Activated T-cell treated with anti-CD3 and anti-CD28 coated beads for 1 hour (primary cell): ENCODE measurements at regions not wholly inside any gene's neighbourhood (a gene's known extent, or its start where the extent isn't known, plus 50 kb on each side); places are given as distances from the start of the nearest gene placed in this dataset.
"Not testable (repeated sequence)": the region's sequence is repeated elsewhere in the genome, so short reads cannot be mapped to it uniquely, and the experiment has no call there.

ENCODE experiments used
- DNase-seq: peaks from one replicate; pipeline ENCODE4 v3.0.0-alpha.2; 2020; ENCODE audit warnings: low read depth

- DNase-seq: no peak
These were observed 82.1 kb upstream of the PPP2R2D start for GRCh38 chr10:131818510-131819234.

- no peak for DNase-seq
These were observed 81.4 kb upstream of the PPP2R2D start for GRCh38 chr10:131819241-131820072.

- no peak for DNase-seq
These were observed 80.2 kb upstream of the PPP2R2D start for GRCh38 chr10:131820626-131821025.

GRCh38 chr10:131821378-131822012, 79.3 kb upstream of the PPP2R2D start:
- no peak for DNase-seq

GRCh38 chr10:131822013-131822691, 78.7 kb upstream of the PPP2R2D start:
- no peak for DNase-seq

GRCh38 chr10:131822692-131823245, 78.0 kb upstream of the PPP2R2D start:
- no peak for DNase-seq

GRCh38 chr10:131823601-131824099, 77.2 kb upstream of the PPP2R2D start:
- not testable (repeated sequence) for DNase-seq

GRCh38 chr10:131824371-131825149, 76.2 kb upstream of the PPP2R2D start:
- DNase-seq: no peak

GRCh38 chr10:131825150-131825848, 75.5 kb upstream of the PPP2R2D start:
- DNase-seq: no peak

GRCh38 chr10:131825960-131826650, 74.7 kb upstream of the PPP2R2D start:
- DNase-seq: no peak

GRCh38 chr10:131829156-131829930, 71.5 kb upstream of the PPP2R2D start:
- no peak for DNase-seq

- no peak for DNase-seq
These were observed 70.2 kb upstream of the PPP2R2D start for GRCh38 chr10:131830446-131831130.

- no peak for DNase-seq
These were observed 69.2 kb upstream of the PPP2R2D start for GRCh38 chr10:131831561-131831960.

- DNase-seq: no peak
These were observed 68.6 kb upstream of the PPP2R2D start for GRCh38 chr10:131832056-131832685.

- no peak for DNase-seq
These were observed 67.8 kb upstream of the PPP2R2D start for GRCh38 chr10:131833013-131833412.

GRCh38 chr10:131833446-131834080, 67.2 kb upstream of the PPP2R2D start:
- DNase-seq: no peak

GRCh38 chr10:131834152-131834810, 66.5 kb upstream of the PPP2R2D start:
- DNase-seq: no peak
